ENCODE measurements at regions not wholly inside any gene's neighbourhood (a gene's known extent, or its start where the extent isn't known, plus 50 kb on each side); places are given as distances from the start of the nearest gene placed in this dataset.
A peak's percentile ranks its signal among the peaks of the same experiment; 100 is the strongest.

GRCh38 chr7:17526621-17527020 lies 228.2 kb downstream of the AHR start:
- intact Hi-C loops (cut with DNase I, micrococcal nuclease) = no loop called here
- no peak for ATAC-seq
- no peak for DNase-seq
- ChIA-PET CTCF (interaction anchor here (2.1 kb wide), 1 partner anchor 544 kb away, joined by 6 read pairs; no protein-coding TSS in a partner anchor), POLR2A (no interaction called here)
- Mint-ChIP-seq H3K9me3 (ENCODE audit: low read depth) (no peaks in the 10 kb centered on the region), H3K4me3 (no peak overlapping the region), H3K4me1 (peaks cover 2% of the 10 kb centered on the region), H3K27ac (no peak overlapping the region), H3K27me3 (no peaks in the 10 kb centered on the region), H3K36me3 (ENCODE audit: low read depth) (no peaks in the 10 kb centered on the region)

DNA sequence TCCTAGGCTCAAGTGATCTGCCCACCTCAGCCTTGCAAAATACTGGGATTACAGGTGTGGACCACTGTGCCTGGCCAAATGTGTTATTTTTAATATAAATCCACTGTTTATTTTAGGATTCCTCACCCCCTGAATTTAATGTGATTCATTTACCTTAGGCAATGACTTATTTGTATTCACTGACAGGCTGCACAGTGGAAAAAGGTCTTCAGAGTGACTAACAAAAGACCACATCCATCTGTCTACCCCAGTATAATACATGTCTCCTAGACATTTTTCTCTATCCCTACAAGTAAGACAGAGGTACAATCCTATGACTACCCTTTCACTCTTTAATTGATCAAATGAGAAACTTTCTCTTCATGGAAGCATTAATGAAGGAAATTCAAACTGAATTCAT lies 230.2 kb downstream of the AHR start:
- Mint-ChIP-seq H3K27me3 (peaks cover 4% of the 10 kb centered on the region), H3K4me1 (peaks cover 2% of the 10 kb centered on the region), H3K36me3 (ENCODE audit: low read depth) (no peaks in the 10 kb centered on the region), H3K9me3 (ENCODE audit: low read depth) (no peaks in the 10 kb centered on the region), H3K4me3 (no peak overlapping the region), H3K27ac (no peak overlapping the region)
- no peak for DNase-seq
- no peak for ATAC-seq
- ChIA-PET CTCF (no interaction called here), POLR2A (no interaction called here)
- intact Hi-C loops (cut with DNase I, micrococcal nuclease) = no loop called here

- POLR2A ChIA-PET = no interaction called here
- no peaks in the 10 kb centered on the region for H3K4me1 Mint-ChIP-seq
- peaks cover 4% of the 10 kb centered on the region for H3K27me3 Mint-ChIP-seq
- no peaks in the 10 kb centered on the region for H3K36me3 Mint-ChIP-seq (ENCODE audit: low read depth)
- CTCF ChIA-PET = interaction anchor here (0.6 to 0.8 kb wide), 2 partner anchors 29 to 60 kb away, joined by 3 read pairs; no protein-coding TSS in a partner anchor
- H3K9me3 Mint-ChIP-seq (ENCODE audit: low read depth) = no peaks in the 10 kb centered on the region
- intact Hi-C loops (cut with DNase I, micrococcal nuclease) = loop anchor here (2.0 kb wide), 2 partner anchors 227 to 231 kb away; partner anchors contain the start of gene AHR (in 1 of the 2)
- DNase-seq (no peak), ATAC-seq (no peak)
- no peak overlapping the region for H3K27ac Mint-ChIP-seq
- no peak overlapping the region for H3K4me3 Mint-ChIP-seq
Observed at GRCh38 chr7:17530244-17530643, 231.8 kb downstream of the AHR start.

DNA sequence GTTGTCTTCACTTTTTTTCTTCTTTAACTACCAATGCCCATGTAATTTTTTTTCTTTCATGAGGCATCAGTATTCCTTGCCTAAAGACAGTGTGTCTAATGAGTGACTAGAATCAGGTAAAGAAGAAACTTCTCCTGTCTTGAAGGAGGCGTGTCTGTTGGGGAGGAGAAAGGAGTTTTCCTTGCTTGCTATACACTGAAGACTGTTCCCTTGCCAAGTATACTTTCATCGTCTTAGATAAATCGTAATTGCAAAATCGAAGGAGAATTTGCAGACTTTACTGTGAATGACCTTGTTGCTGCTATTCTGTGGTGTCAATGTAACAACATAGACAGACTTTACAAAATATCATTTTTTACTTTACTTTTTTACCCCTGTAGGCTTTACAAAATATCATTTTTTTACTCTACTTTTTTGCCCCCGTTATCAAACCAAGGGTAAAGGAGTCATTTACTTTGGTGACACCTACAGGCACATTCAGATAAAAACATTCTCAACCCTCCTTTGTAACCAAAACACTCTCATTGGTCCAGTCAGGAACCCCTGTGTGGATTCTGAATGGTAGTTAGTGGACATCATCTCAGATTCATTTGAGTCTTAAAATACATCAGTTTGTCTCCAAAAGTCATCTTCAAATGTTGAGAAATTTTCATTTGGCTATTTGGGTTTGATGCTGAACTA lies 232.4 kb downstream of the AHR start:
- DNase-seq = no peak
- ChIA-PET POLR2A (no interaction called here), CTCF (interaction anchor here (0.7 to 1.3 kb wide), 4 partner anchors 12 to 576 kb away, joined by 3 to 4 read pairs (median 3); no protein-coding TSS in a partner anchor)
- no peak overlapping the region for H3K27ac Mint-ChIP-seq
- no peaks in the 10 kb centered on the region for H3K4me1 Mint-ChIP-seq
- H3K9me3 Mint-ChIP-seq (ENCODE audit: low read depth) = no peaks in the 10 kb centered on the region
- no peaks in the 10 kb centered on the region for H3K36me3 Mint-ChIP-seq (ENCODE audit: low read depth)
- intact Hi-C loops (cut with DNase I, micrococcal nuclease) = loop anchor here (1.0 to 2.0 kb wide), 3 partner anchors 228 to 549 kb away; partner anchors contain the start of gene AHR (in 1 of the 2)
- H3K27me3 Mint-ChIP-seq = peaks cover 4% of the 10 kb centered on the region
- peak; percentile 61 for ATAC-seq
- no peak overlapping the region for H3K4me3 Mint-ChIP-seq

DNA sequence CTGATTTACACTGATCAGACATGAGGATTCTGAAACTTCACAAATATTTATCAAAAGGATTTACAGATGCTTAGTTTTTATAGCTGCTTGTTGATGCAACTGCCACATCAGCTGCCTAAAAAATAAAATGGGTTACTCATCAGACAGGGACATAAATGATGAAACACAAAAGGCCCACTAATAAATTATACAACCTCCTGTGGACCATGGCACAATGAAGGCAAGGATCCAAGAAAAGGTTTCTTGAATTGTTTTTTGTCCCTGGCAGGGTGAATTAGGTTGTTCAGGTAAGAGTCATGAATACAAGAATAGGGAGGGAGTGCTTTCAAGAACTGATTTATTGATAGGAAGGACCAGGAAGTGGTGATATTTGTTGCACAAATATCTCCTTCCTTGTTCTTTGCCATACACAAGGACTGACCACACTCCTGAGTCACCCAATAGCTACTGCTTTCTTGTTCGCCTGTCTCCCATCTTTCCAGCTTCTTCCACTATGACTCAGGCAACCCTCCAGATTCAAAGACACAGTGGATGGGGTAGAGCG lies 234.5 kb downstream of the AHR start:
- ChIA-PET POLR2A (no interaction called here), CTCF (interaction anchor here (1.9 kb wide), 1 partner anchor 12 kb away, joined by 7 read pairs; no protein-coding TSS in a partner anchor)
- Mint-ChIP-seq H3K27ac (no peak overlapping the region), H3K9me3 (ENCODE audit: low read depth) (no peaks in the 10 kb centered on the region), H3K36me3 (ENCODE audit: low read depth) (no peaks in the 10 kb centered on the region), H3K27me3 (peaks cover 4% of the 10 kb centered on the region), H3K4me1 (no peaks in the 10 kb centered on the region), H3K4me3 (no peak overlapping the region)
- DNase-seq (no peak), ATAC-seq (no peak)
- intact Hi-C loops (cut with DNase I, micrococcal nuclease) = no loop called here

- Mint-ChIP-seq H3K4me1 (no peaks in the 10 kb centered on the region), H3K27me3 (peaks cover 4% of the 10 kb centered on the region), H3K36me3 (ENCODE audit: low read depth) (no peaks in the 10 kb centered on the region), H3K27ac (no peak overlapping the region), H3K4me3 (no peak overlapping the region), H3K9me3 (ENCODE audit: low read depth) (no peaks in the 10 kb centered on the region)
- ATAC-seq (no peak), DNase-seq (no peak)
- POLR2A ChIA-PET = no interaction called here
- intact Hi-C loops (cut with DNase I, micrococcal nuclease) = no loop called here
- CTCF ChIA-PET = interaction anchor here (1.5 kb wide), 1 partner anchor 551 kb away, joined by 4 read pairs; no protein-coding TSS in a partner anchor
Observed at GRCh38 chr7:17534348-17534747, 235.9 kb downstream of the AHR start.

- H3K27me3 Mint-ChIP-seq = peaks cover 4% of the 10 kb centered on the region
- H3K36me3 Mint-ChIP-seq (ENCODE audit: low read depth) = no peaks in the 10 kb centered on the region
- no peaks in the 10 kb centered on the region for H3K9me3 Mint-ChIP-seq (ENCODE audit: low read depth)
- ChIA-PET POLR2A (no interaction called here), CTCF (interaction anchor here (1.5 kb wide), 1 partner anchor 552 kb away, joined by 4 read pairs; no protein-coding TSS in a partner anchor)
- no peaks in the 10 kb centered on the region for H3K4me1 Mint-ChIP-seq
- no peak for DNase-seq
- intact Hi-C loops (cut with DNase I, micrococcal nuclease) = no loop called here
- ATAC-seq = no peak
- H3K27ac Mint-ChIP-seq = no peak overlapping the region
- no peak overlapping the region for H3K4me3 Mint-ChIP-seq
Observed at GRCh38 chr7:17535776-17536175, 237.3 kb downstream of the AHR start.

- DNase-seq (no peak), ATAC-seq (no peak)
- Mint-ChIP-seq H3K27ac (no peak overlapping the region), H3K4me3 (no peak overlapping the region), H3K4me1 (no peaks in the 10 kb centered on the region), H3K36me3 (ENCODE audit: low read depth) (no peaks in the 10 kb centered on the region), H3K27me3 (peaks cover 3% of the 10 kb centered on the region), H3K9me3 (ENCODE audit: low read depth) (no peaks in the 10 kb centered on the region)
- CTCF ChIA-PET = no interaction called here
- intact Hi-C loops (cut with DNase I, micrococcal nuclease) = no loop called here
- POLR2A ChIA-PET = no interaction called here
Observed at GRCh38 chr7:17544401-17544800, 245.9 kb downstream of the AHR start.

DNA sequence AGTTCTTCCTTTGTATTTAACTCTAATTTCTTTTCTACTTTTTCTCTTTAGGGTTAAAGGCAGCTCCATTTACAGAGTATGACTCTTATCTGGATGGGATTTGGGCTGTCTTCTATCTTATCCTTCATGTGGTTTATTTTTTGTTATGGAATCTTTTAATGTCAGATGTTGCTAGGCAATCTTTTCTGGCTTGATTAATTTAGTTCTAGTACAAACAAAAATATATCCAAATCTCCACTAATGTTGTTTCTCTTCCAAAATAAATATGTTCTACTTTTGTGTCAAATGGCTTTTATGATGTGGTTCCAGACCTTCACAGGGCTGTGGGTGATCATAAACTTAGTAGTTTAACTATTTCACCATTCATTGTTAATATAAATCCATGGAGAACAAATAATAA lies 246.9 kb downstream of the AHR start:
- peaks cover 3% of the 10 kb centered on the region for H3K27me3 Mint-ChIP-seq
- ChIA-PET CTCF (no interaction called here), POLR2A (no interaction called here)
- H3K9me3 Mint-ChIP-seq (ENCODE audit: low read depth) = no peaks in the 10 kb centered on the region
- no peak overlapping the region for H3K4me3 Mint-ChIP-seq
- H3K27ac Mint-ChIP-seq = no peak overlapping the region
- no peak for DNase-seq
- ATAC-seq = no peak
- H3K4me1 Mint-ChIP-seq = no peaks in the 10 kb centered on the region
- no peaks in the 10 kb centered on the region for H3K36me3 Mint-ChIP-seq (ENCODE audit: low read depth)
- intact Hi-C loops (cut with DNase I, micrococcal nuclease) = no loop called here

DNA sequence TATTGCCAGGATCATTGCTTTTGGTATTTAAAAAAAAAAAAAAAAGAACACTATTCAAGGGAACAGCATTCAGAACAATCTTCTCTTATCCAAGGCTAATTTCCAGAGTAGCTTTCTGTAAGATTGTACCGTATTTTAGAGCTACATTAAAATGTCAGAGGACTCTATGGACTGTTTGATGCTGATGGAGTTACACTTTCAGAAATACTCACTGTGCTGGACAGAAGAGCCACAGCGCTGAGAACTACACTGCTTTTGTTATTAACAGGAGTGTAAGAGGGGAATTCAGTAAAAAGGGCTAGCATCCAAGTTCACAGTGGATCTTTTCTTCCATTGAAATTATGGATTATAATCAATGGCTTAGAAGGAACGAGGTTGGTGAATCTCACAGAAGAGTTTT lies 247.7 kb downstream of the AHR start:
- no peak for ATAC-seq
- peaks cover 3% of the 10 kb centered on the region for H3K27me3 Mint-ChIP-seq
- H3K9me3 Mint-ChIP-seq (ENCODE audit: low read depth) = no peaks in the 10 kb centered on the region
- H3K4me3 Mint-ChIP-seq = no peak overlapping the region
- CTCF ChIA-PET = interaction anchor here (0.6 kb wide), 1 partner anchor 46 kb away, joined by 3 read pairs; no protein-coding TSS in a partner anchor
- H3K36me3 Mint-ChIP-seq (ENCODE audit: low read depth) = no peaks in the 10 kb centered on the region
- DNase-seq = no peak
- H3K27ac Mint-ChIP-seq = no peak overlapping the region
- no peaks in the 10 kb centered on the region for H3K4me1 Mint-ChIP-seq
- POLR2A ChIA-PET = no interaction called here
- intact Hi-C loops (cut with DNase I, micrococcal nuclease) = no loop called here

- Mint-ChIP-seq H3K27me3 (peaks cover 3% of the 10 kb centered on the region), H3K27ac (no peak overlapping the region), H3K4me1 (no peaks in the 10 kb centered on the region), H3K4me3 (no peak overlapping the region), H3K36me3 (ENCODE audit: low read depth) (no peaks in the 10 kb centered on the region), H3K9me3 (ENCODE audit: low read depth) (no peaks in the 10 kb centered on the region)
- CTCF ChIA-PET = interaction anchor here (0.6 kb wide), 1 partner anchor 46 kb away, joined by 3 read pairs; no protein-coding TSS in a partner anchor
- POLR2A ChIA-PET = no interaction called here
- DNase-seq = no peak
- intact Hi-C loops (cut with DNase I, micrococcal nuclease) = no loop called here
- no peak for ATAC-seq
Observed at GRCh38 chr7:17546592-17546991, 248.1 kb downstream of the AHR start.

GRCh38 chr7:17548014-17548653 lies 249.7 kb downstream of the AHR start:
- DNase-seq (no peak), ATAC-seq (peak; percentile 26)
- Mint-ChIP-seq H3K9me3 (ENCODE audit: low read depth) (no peaks in the 10 kb centered on the region), H3K27ac (no peak overlapping the region), H3K27me3 (peaks cover 3% of the 10 kb centered on the region), H3K36me3 (ENCODE audit: low read depth) (no peaks in the 10 kb centered on the region), H3K4me3 (no peak overlapping the region), H3K4me1 (no peaks in the 10 kb centered on the region)
- ChIA-PET POLR2A (no interaction called here), CTCF (no interaction called here)
- intact Hi-C loops (cut with DNase I, micrococcal nuclease) = no loop called here
